ENCODE measurements at regions not wholly inside any gene's neighbourhood (a gene's known extent, or its start where the extent isn't known, plus 50 kb on each side); places are given as distances from the start of the nearest gene placed in this dataset.

DNA sequence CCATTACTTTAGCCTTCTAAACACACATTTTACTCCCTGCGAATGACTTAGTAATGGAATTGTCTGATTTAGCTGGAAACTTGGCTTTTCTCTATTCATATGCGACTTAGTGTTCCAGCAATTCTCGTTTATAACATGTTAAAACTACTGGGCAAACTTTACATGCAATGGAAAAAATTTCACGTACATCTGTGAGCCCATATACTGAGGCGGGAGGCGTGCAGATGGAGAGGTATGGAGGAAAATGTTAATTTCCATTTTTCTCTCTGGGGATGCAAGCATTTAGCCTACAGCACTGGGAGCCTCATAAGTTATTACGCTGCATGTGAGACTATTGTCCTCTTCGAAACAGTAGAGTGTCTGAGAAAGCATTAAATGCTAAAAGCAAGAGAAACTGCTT, 591.5 kb upstream of the ANKRD30A start:
- H3K4me3 ChIP-seq (ENCODE audit: low read depth, low read length, poor library complexity, severe bottlenecking): no peak overlapping the region
- no peak for TF ChIP-seq EZH2 (IDR thresholded peaks at IDR 0.05; ENCODE audit: borderline replicate concordance, low read depth, low read length, poor library complexity, severe bottlenecking)
- TF ChIP-seq CTCF (conservative IDR thresholded peaks at IDR 0.05; ENCODE audit: low read depth, low read length): no peak
- BruUV-seq (replicated peaks): no TSS peak
- intact Hi-C loops (cut with micrococcal nuclease; ENCODE audit: unreplicated experiment): no loop called here
- CTCF ChIA-PET: no interaction called here
- POLR2A ChIA-PET (ENCODE audit: low non-redundant PET): no interaction called here
- DNase-seq (ENCODE audit: low spot score): no peak
- H3K27ac ChIP-seq (ENCODE audit: low read depth, low read length, poor library complexity, severe bottlenecking): no peak overlapping the region
- no peaks in the 10 kb centered on the region for H3K36me3 ChIP-seq (ENCODE audit: insufficient read depth, low read length, poor library complexity, severe bottlenecking)
- peaks cover 19% of the 10 kb centered on the region for H3K4me1 ChIP-seq (ENCODE audit: insufficient read depth, low read length, poor library complexity, severe bottlenecking)
- H3K27me3 ChIP-seq (replicated peaks; ENCODE audit: insufficient read depth, low read depth, low read length, poor library complexity): no peaks in the 10 kb centered on the region
- peaks cover 19% of the 10 kb centered on the region for H3K9me3 ChIP-seq (ENCODE audit: low read depth, low read length, poor library complexity, severe bottlenecking)

- Histone ChIP-seq H3K4me3 (ENCODE audit: low read depth, low read length, poor library complexity, severe bottlenecking) (no peak overlapping the region), H3K27me3 (replicated peaks; ENCODE audit: insufficient read depth, low read depth, low read length, poor library complexity) (no peaks in the 10 kb centered on the region), H3K27ac (ENCODE audit: low read depth, low read length, poor library complexity, severe bottlenecking) (no peak overlapping the region), H3K36me3 (ENCODE audit: insufficient read depth, low read length, poor library complexity, severe bottlenecking) (no peaks in the 10 kb centered on the region), H3K9me3 (ENCODE audit: low read depth, low read length, poor library complexity, severe bottlenecking) (peaks cover 19% of the 10 kb centered on the region), H3K4me1 (ENCODE audit: insufficient read depth, low read length, poor library complexity, severe bottlenecking) (peaks cover 13% of the 10 kb centered on the region)
- no peak for DNase-seq (ENCODE audit: low spot score)
- ChIA-PET CTCF (no interaction called here), POLR2A (ENCODE audit: low non-redundant PET) (no interaction called here)
- TF ChIP-seq CTCF (conservative IDR thresholded peaks at IDR 0.05; ENCODE audit: low read depth, low read length): no peak
- no peak for TF ChIP-seq EZH2 (IDR thresholded peaks at IDR 0.05; ENCODE audit: borderline replicate concordance, low read depth, low read length, poor library complexity, severe bottlenecking)
- intact Hi-C loops (cut with micrococcal nuclease; ENCODE audit: unreplicated experiment): no loop called here
- no TSS peak for BruUV-seq (replicated peaks)
Measured at GRCh38 chr10:36533316-36533715, 592.1 kb upstream of the ANKRD30A start.

GRCh38 chr10:36531621-36532020, 593.8 kb upstream of the ANKRD30A start:
- Histone ChIP-seq H3K4me3 (ENCODE audit: low read depth, low read length, poor library complexity, severe bottlenecking) (no peak overlapping the region), H3K27ac (ENCODE audit: low read depth, low read length, poor library complexity, severe bottlenecking) (no peak overlapping the region), H3K9me3 (ENCODE audit: low read depth, low read length, poor library complexity, severe bottlenecking) (peaks cover 19% of the 10 kb centered on the region), H3K27me3 (replicated peaks; ENCODE audit: insufficient read depth, low read depth, low read length, poor library complexity) (no peaks in the 10 kb centered on the region), H3K4me1 (ENCODE audit: insufficient read depth, low read length, poor library complexity, severe bottlenecking) (peaks cover 10% of the 10 kb centered on the region), H3K36me3 (ENCODE audit: insufficient read depth, low read length, poor library complexity, severe bottlenecking) (no peaks in the 10 kb centered on the region)
- TF ChIP-seq EZH2 (IDR thresholded peaks at IDR 0.05; ENCODE audit: borderline replicate concordance, low read depth, low read length, poor library complexity, severe bottlenecking) (no peak), CTCF (conservative IDR thresholded peaks at IDR 0.05; ENCODE audit: low read depth, low read length) (no peak)
- peak; percentile 14 for DNase-seq (ENCODE audit: low spot score)
- BruUV-seq (replicated peaks): no TSS peak
- intact Hi-C loops (cut with micrococcal nuclease; ENCODE audit: unreplicated experiment): no loop called here
- POLR2A ChIA-PET (ENCODE audit: low non-redundant PET): no interaction called here
- CTCF ChIA-PET: no interaction called here

Data from A673 (cell line).